Astrocyte of the cerebellum (primary cell): ENCODE measurements at regions not wholly inside any gene's neighbourhood (a gene's known extent, or its start where the extent isn't known, plus 50 kb on each side); places are given as distances from the start of the nearest gene placed in this dataset.

Experiments used
- DNase-seq: peaks from one replicate; pipeline ENCODE4 v3.0.0-alpha.2; 2011; ENCODE audit warnings: low read depth
- H3K4me3 ChIP-seq: 2 replicates; pipeline ENCODE4 v1.5.1; 2011; ENCODE audit warnings: mild to moderate bottlenecking, low read depth, low read length, moderate library complexity
- in situ Hi-C: cut with HindIII; loops from 2 replicates; pipeline ENCODE4 v1.10.0; 2017; ENCODE audit warnings: low sequenced_read_pairs
- TF ChIP-seq, protein P1 (sequence below): IDR thresholded peaks from 2 replicates; pipeline ENCODE4 v1.5.1; 2012; ENCODE audit warnings: low read length, low read depth, moderate library complexity, mild to moderate bottlenecking; ENCODE audit errors: missing control alignments

DNA sequence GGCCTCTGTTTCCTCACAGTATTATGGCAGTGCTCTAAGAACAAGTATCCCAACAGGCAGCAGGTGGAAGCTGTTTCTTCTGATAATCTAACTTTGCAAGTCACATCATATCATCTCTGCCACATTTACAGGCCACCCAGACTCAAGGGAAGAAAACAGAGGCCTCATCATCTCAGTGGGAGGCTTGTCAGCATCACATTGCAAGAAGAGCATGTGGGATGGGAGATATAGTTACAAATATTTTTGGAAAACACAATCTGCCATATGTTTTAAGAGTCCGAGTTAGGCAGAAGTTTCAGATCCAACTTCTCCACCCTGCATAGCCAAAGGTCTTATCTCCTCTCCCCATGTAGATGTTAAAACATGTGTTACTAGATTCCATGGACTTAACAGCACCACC lies 130.4 kb upstream of the PDE1C start:
- no peak overlapping the region for H3K4me3 ChIP-seq
- TF ChIP-seq, protein P1, sequence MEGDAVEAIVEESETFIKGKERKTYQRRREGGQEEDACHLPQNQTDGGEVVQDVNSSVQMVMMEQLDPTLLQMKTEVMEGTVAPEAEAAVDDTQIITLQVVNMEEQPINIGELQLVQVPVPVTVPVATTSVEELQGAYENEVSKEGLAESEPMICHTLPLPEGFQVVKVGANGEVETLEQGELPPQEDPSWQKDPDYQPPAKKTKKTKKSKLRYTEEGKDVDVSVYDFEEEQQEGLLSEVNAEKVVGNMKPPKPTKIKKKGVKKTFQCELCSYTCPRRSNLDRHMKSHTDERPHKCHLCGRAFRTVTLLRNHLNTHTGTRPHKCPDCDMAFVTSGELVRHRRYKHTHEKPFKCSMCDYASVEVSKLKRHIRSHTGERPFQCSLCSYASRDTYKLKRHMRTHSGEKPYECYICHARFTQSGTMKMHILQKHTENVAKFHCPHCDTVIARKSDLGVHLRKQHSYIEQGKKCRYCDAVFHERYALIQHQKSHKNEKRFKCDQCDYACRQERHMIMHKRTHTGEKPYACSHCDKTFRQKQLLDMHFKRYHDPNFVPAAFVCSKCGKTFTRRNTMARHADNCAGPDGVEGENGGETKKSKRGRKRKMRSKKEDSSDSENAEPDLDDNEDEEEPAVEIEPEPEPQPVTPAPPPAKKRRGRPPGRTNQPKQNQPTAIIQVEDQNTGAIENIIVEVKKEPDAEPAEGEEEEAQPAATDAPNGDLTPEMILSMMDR: no peak
- in situ Hi-C loops: no loop called here
- DNase-seq: no peak

DNA sequence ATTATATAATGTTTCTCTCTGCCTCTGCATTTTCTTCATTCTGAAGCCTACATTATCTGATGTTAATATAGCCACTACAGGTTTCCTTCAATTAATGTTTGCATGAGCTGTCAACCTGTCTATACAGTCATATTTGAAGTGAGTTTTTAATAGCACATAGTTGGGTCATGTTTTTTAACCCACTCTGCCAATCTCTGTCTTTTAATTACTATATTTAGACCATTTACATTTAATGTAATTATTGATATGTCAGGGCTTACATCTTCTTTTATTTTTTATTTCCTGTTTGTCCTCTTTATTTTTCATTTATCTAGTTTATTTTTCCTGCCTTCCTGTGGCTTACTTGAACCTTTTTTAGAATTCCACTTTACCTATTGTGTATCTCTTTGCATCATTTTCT lies 124.3 kb upstream of the PDE1C start:
- in situ Hi-C loops: no loop called here
- TF ChIP-seq, protein P1: no peak
- H3K4me3 ChIP-seq: no peak overlapping the region
- DNase-seq: no peak

DNA sequence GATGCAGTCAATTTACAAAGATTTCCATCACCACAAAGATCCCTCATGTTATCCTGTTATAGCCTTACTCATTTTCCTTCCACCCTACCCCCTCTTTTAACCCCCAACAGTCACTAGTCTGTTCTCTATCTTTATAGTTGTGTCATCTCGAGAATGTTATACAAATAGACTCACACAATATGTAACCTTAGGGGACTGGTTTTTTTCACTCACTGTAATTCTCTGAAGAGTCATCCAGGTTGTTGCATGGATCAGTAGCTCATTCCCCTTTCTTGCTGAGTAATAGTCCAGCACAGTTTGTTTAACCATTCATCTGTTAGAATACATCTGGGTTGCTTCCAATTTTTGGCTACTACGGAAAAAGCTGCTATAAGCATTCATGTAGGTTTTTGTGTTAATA lies 121.1 kb upstream of the PDE1C start:
- TF ChIP-seq, protein P1: no peak
- in situ Hi-C loops: no loop called here
- DNase-seq: no peak
- no peak overlapping the region for H3K4me3 ChIP-seq

DNA sequence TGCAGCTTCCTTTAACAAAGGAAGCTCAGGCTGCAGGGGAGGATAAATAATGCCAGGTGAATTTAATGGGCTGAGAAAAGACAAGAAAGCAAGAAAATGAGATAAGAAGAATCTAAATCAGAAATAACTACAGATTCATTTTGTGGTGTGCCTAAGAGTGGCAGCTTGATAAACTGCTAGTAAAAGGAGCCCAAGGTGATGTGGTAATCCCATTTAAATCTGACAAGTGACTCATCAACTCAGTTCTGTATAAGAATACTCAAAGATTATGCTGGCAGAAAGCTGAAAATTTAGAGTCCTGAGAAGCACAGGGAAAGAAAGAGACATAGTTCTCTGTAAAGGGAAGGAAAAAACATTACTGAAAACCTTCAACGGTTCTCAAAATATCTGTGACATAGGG lies 109.4 kb upstream of the PDE1C start:
- in situ Hi-C loops: no loop called here
- TF ChIP-seq, protein P1: no peak
- H3K4me3 ChIP-seq: no peak overlapping the region
- DNase-seq: no peak

DNA sequence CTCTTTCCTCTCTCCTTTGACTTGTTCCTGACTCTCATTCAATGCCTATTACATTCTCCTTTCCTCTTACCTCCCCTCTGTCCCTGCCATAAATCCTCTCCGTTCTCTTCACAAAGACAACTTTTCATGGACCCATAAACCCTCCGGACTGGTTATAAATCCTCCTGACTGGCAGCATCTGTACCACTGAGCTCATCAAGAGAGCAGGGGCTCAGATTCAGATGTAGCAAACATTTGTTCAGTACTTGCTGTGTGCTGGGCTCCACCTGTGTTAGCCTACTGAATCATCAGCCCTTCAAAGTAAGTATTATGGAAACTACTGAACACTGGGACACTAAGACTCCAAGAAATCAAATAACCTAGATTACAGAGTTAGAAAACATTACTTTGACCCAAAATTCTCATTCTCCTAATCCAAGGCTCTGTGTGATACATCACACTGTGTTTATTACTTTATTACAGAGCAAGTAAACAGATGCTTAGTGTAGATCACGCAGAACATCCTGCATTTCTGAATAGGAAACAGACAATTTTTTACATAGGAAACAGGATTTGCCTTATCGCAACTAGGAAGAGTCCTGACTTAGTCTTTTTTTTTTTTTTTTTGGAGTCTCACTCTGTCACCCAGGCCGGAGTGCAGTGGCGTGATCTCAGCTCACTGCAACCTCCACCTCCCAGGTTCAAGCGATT lies 108.6 kb upstream of the PDE1C start:
- H3K4me3 ChIP-seq: no peak overlapping the region
- no peak for DNase-seq
- in situ Hi-C loops: no loop called here
- TF ChIP-seq, protein P1: no peak

DNA sequence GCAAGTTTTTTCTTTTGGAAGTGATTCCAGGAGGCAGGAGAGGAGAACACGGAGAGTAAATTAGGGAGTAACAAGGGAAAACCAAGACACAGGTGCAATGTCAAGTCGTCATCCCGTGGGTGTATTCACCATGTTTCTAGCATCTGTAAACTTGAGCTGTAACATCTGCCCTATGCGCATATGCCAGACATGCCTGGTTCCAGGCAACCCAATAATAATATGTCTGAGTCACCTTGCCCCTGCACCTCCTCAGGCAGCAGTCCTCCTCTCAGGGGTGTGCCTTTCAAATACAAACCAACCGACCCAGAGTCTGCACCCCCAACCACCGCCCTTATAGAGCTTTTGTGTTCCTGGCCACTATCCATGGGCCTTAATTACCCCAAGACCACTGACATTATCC lies 107.0 kb upstream of the PDE1C start:
- DNase-seq: no peak
- no peak overlapping the region for H3K4me3 ChIP-seq
- TF ChIP-seq, protein P1: no peak
- in situ Hi-C loops: no loop called here

DNA sequence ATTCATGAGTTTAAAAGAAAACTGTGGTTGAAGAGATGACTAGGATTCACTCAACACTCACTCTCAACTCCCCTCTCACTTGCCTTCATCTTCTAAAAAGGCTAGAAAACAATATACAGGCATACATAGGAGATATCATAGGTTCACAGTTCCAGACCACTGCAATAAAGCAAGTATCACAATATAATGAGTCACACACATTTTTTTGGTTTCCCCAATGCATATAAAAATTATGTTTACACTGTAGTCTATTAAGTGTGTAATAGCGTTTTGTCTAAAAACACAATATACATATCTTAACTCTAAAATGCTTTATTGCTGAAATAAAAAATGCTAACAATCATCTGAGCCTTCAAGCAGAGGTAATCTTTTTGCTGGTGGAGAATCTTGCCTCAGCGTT lies 104.9 kb upstream of the PDE1C start:
- TF ChIP-seq, protein P1: no peak
- in situ Hi-C loops: no loop called here
- no peak overlapping the region for H3K4me3 ChIP-seq
- DNase-seq: no peak
